ENCODE measurements at regions not wholly inside any gene's neighbourhood (a gene's known extent, or its start where the extent isn't known, plus 50 kb on each side); places are given as distances from the start of the nearest gene placed in this dataset.
"Not testable (repeated sequence)": the region's sequence is repeated elsewhere in the genome, so short reads cannot be mapped to it uniquely, and the experiment has no call there.

DNA sequence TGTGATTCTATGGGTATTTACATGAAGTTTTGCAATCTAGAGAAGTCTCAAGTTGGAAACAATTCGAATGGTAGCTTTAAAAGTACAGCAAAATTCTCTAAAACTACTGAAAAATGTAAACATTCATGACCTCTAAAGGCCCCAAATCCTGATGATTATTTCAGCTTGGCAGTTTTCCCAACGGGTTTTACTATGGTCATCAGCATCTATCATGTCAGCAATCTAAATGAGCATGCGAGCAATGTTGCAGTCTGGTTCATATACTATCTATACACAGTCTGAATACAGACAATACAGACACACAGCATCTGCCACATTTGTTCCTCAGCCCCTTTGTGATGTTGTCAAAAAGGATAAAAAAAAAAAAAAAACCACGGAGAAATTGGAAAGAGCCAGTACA is 790.3 kb upstream of the HTR2C start:
- H3K27me3 ChIP-seq = peaks cover 81% of the 10 kb centered on the region
- no peaks in the 10 kb centered on the region for H3K36me3 ChIP-seq
- no peak for TF ChIP-seq Cebpa-rat (IDR thresholded peaks at IDR 0.05)
- no peaks in the 10 kb centered on the region for H3K4me1 ChIP-seq
- H3K9ac ChIP-seq = no peak overlapping the region
- no peaks in the 10 kb centered on the region for H4K20me1 ChIP-seq
- no peaks in the 10 kb centered on the region for H3K9me3 ChIP-seq
- no peak overlapping the region for H3K27ac ChIP-seq
- H3K4me2 ChIP-seq = no peak overlapping the region
- no peak overlapping the region for H3K4me3 ChIP-seq

DNA sequence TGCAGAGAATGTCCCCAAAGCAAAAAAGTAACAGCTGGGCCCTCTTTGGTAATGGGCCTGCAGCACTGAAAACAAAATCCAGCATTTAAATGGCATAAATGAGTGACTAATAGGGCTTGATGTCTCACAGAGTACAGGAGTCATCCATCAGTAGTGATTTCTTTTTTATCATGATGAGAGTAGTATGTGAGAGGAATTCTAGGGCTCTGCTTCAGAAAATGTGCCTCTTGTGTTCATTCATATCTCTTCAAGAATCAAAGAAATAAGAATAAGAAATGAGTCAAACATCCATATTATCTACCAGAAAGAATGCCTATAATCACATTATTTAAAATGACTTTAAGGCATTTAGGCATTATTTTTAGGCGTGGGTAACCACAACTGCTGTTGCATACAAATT is 792.9 kb upstream of the HTR2C start:
- Histone ChIP-seq H3K36me3 (no peaks in the 10 kb centered on the region), H3K4me1 (no peaks in the 10 kb centered on the region)

DNA sequence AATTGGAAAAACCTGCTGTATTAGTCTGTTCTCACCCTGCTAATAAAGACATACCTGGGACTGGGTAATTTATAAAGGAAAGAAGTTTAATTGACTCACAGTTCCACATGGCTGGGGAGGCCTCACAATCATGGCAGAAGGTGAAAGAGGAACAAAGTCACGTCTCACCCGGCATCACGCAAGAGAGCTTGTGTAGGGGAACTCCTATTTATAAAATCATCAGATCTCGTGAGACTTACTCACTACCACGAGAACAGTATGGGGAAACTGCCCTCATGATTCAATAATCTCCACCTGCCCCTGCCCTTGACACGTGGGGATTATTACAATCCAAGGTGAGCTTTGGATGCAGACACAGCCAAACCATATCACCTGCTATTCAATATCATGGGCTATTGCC is 799.1 kb upstream of the HTR2C start:
- Histone ChIP-seq H3K27me3 (peaks cover 64% of the 10 kb centered on the region), H3K4me2 (peak overlapping the region; percentile 16; the same call in 1 of the 2 replicates)
- not testable (repeated sequence) for H4K20me1 ChIP-seq, H3K27ac ChIP-seq, H3K4me1 ChIP-seq, H3K4me3 ChIP-seq, H3K9me3 ChIP-seq, H3K36me3 ChIP-seq, H3K9ac ChIP-seq

More for the DNA sequence above, 792.9 kb upstream of the HTR2C start:
- Histone ChIP-seq H4K20me1 (no peaks in the 10 kb centered on the region), H3K27me3 (peaks cover 82% of the 10 kb centered on the region), H3K9me3 (no peaks in the 10 kb centered on the region), H3K27ac (no peak overlapping the region), H3K9ac (no peak overlapping the region), H3K4me3 (no peak overlapping the region), H3K4me2 (no peak overlapping the region)
- no peak for TF ChIP-seq Cebpa-rat (IDR thresholded peaks at IDR 0.05)

DNA sequence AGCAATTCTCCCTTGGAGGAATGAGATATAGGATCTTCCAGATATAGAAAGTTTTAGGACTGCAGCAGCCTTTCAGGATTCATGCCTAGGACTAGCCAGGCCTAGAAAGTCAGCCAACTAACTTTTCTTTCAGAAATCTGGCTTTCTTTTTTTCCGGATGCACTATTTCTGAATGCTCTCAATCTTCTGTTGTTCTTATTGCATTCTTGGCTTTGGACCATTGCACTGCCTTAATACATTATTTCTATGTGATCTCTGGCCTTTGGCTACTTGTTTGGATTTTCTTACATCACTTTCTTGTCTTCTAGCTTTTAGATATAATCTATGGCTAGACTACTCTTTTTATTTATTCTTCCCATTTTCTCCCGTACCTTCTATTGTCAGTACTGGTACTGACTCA is 813.1 kb upstream of the HTR2C start:
- H3K9me3 ChIP-seq = no peaks in the 10 kb centered on the region
- H4K20me1 ChIP-seq = no peaks in the 10 kb centered on the region

DNA sequence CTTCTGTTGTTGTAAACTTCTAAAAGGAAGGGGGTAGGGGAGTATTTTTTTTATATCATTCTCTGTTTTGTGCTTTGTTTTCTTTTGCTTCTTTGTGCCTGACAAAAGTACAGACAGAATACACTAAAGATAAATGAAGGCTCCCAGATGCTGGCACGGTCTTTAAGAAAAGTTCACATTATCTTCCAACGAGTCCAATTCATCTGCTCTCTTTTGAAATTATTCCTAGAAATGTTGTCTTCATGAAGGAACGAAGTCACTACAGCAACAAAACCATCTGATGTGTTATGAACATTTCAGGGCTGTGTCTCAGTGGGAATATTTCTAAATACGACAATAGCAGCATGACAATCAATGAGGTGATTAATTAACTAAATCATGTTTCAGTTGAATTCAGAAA is 813.8 kb upstream of the HTR2C start:
- Histone ChIP-seq H4K20me1 (no peaks in the 10 kb centered on the region), H3K9ac (no peak overlapping the region), H3K9me3 (no peaks in the 10 kb centered on the region), H3K36me3 (no peaks in the 10 kb centered on the region), H3K27me3 (peaks cover 74% of the 10 kb centered on the region), H3K4me2 (no peak overlapping the region), H3K27ac (no peak overlapping the region), H3K4me3 (no peak overlapping the region), H3K4me1 (no peaks in the 10 kb centered on the region)
- TF ChIP-seq Cebpa-rat (IDR thresholded peaks at IDR 0.05) = no peak

More for the DNA sequence above, 813.1 kb upstream of the HTR2C start:
- no peak overlapping the region for H3K9ac ChIP-seq
- H3K27me3 ChIP-seq = peaks cover 81% of the 10 kb centered on the region
- H3K4me2 ChIP-seq = no peak overlapping the region
- H3K36me3 ChIP-seq = no peaks in the 10 kb centered on the region
- no peak overlapping the region for H3K4me3 ChIP-seq
- TF ChIP-seq Cebpa-rat (IDR thresholded peaks at IDR 0.05) = no peak
- H3K4me1 ChIP-seq = no peaks in the 10 kb centered on the region
- H3K27ac ChIP-seq = no peak overlapping the region

DNA sequence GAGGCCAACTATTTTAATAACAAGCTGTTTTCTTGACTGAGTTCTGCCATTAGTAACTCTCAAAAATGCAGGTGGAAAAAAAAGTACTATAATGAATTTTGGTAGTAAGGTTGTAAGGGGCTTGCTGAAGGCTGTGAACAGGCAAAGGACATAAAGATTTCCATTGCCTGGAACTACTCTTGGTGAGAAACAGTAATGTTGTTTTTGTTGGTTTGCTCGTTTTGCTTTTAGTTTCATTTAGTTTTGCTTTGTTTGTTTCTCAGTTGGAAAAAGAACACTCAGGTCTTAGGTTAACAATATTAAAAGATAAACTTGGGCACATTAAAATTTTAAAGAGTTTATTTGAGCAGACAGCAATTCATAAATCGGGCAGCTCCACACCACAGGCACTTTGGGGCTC is 824.5 kb upstream of the HTR2C start:
- peaks cover 84% of the 10 kb centered on the region for H3K27me3 ChIP-seq
- TF ChIP-seq Cebpa-rat (IDR thresholded peaks at IDR 0.05) = no peak
- no peak overlapping the region for H3K4me3 ChIP-seq
- no peak overlapping the region for H3K27ac ChIP-seq
- H3K4me2 ChIP-seq = no peak overlapping the region
- no peak overlapping the region for H3K9ac ChIP-seq
- H4K20me1 ChIP-seq = no peaks in the 10 kb centered on the region
- peaks cover 16% of the 10 kb centered on the region; the same call in 1 of the 2 replicates for H3K9me3 ChIP-seq
- no peaks in the 10 kb centered on the region; the same call in 1 of the 2 replicates for H3K4me1 ChIP-seq
- no peaks in the 10 kb centered on the region for H3K36me3 ChIP-seq

DNA sequence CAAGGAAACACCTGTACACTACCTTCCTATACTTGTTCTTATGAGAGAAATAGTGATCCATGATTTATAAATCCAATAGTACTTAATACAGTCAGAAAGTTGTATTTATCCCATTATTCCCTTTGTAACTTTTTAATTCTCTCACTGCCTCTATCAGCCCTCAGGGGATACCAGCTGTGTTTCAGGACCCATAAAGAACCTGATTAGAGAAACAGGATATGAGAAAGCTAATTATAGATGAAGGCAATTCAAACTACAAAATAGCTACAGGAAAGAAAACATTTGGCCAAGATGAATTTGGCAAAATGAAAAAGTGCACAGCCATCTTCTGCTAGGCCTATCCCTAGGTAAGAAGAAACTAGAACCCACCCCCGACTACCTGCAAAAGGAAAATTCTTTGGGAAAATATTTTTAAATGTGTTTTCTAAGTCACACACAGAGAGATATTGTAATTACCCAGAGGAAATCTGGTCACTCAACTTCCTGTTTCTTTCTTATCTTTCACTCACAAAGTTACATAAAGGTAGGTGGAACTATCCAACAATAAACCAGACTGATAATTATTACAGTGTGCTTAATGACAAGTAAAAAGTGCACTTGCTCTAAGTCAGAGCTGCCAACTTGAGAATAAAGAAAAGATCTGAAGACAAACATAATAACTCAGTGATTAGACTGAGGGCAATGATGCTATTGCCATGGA is 836.5 kb upstream of the HTR2C start:
- H3K9me3 ChIP-seq = no peaks in the 10 kb centered on the region
- peaks cover 28% of the 10 kb centered on the region for H3K4me1 ChIP-seq
- H3K4me3 ChIP-seq = no peak overlapping the region
- no peak for TF ChIP-seq Cebpa-rat (IDR thresholded peaks at IDR 0.05)
- H3K36me3 ChIP-seq = no peaks in the 10 kb centered on the region
- H3K27me3 ChIP-seq = peaks cover 84% of the 10 kb centered on the region
- H3K27ac ChIP-seq = peak overlapping the region; percentile 44; the same call in 1 of the 2 replicates
- no peak overlapping the region for H3K9ac ChIP-seq
- no peaks in the 10 kb centered on the region for H4K20me1 ChIP-seq
- peak overlapping the region; percentile 53 for H3K4me2 ChIP-seq

DNA sequence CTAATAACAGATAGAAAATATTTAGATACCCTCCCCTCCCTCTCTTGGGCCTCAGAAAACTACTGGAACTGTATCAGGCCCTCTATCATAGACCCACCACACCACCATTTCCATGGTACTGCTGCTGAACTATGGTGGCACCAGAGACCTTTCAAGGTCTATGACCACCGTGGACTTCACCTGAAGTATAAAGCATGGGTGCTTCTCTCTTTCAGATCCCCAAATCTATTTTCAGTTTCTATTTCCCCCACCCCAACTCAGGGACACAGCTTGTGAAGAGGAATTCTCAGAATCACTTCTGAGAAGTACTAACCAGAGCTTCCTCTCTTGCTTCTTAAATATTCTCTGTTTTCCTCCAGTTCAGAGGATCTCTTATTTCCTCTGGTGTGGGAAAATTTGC is 840.8 kb upstream of the HTR2C start:
- Histone ChIP-seq H3K27ac (no peak overlapping the region), H4K20me1 (no peaks in the 10 kb centered on the region), H3K4me1 (peaks cover 24% of the 10 kb centered on the region), H3K36me3 (no peaks in the 10 kb centered on the region), H3K27me3 (peaks cover 86% of the 10 kb centered on the region), H3K9me3 (no peaks in the 10 kb centered on the region), H3K9ac (no peak overlapping the region), H3K4me3 (no peak overlapping the region), H3K4me2 (no peak overlapping the region)
- no peak for TF ChIP-seq Cebpa-rat (IDR thresholded peaks at IDR 0.05)

DNA sequence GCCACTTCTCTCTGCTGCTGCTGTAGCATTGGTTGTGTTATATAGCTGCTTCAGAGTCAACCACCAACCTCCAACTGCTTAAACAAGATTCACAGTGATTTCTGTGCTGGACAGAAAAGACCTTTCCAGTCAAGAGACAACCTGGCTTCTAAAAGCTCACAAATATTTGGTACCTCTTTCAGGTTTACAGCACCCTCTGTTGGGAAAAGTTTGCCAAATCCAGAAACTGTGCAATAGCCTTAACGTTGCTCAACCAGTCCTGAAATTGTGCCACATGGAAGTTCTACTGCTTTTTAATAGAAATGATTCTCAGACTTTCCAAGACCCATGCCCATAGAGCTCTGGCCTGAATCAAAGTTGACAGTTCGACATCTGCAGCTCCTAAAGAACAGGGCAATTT is 842.1 kb upstream of the HTR2C start:
- Histone ChIP-seq H3K36me3 (no peaks in the 10 kb centered on the region), H3K9ac (no peak overlapping the region), H3K9me3 (no peaks in the 10 kb centered on the region), H3K4me2 (no peak overlapping the region), H4K20me1 (no peaks in the 10 kb centered on the region), H3K4me1 (peaks cover 11% of the 10 kb centered on the region), H3K27ac (no peak overlapping the region), H3K4me3 (no peak overlapping the region), H3K27me3 (peaks cover 80% of the 10 kb centered on the region)
- TF ChIP-seq Cebpa-rat (IDR thresholded peaks at IDR 0.05) = no peak

DNA sequence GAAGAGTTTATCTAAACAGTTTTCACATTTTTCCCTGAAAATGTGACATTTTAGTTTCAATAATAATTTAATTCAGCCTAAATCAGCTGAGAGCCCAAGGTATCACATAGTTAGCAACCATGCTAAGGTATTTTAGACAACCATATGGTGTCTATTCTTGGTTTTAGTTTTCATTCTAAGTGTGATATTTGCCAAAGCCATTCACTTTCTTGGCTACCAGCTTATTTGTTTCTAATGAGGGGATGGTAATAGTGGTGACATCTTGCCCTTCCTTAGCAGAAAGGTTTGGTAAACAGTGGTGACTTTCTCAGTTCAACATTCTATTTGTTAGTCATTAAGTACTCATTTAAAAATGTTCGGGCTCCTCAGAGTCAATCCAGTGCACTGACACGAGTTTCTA is 854.9 kb upstream of the HTR2C start:
- H3K9ac ChIP-seq = no peak overlapping the region
- H3K9me3 ChIP-seq = peaks cover 24% of the 10 kb centered on the region
- no peaks in the 10 kb centered on the region for H4K20me1 ChIP-seq
- H3K27me3 ChIP-seq = peaks cover 36% of the 10 kb centered on the region
- H3K4me2 ChIP-seq = no peak overlapping the region
- H3K4me1 ChIP-seq = peaks cover 21% of the 10 kb centered on the region
- H3K4me3 ChIP-seq = no peak overlapping the region
- H3K36me3 ChIP-seq = no peaks in the 10 kb centered on the region
- H3K27ac ChIP-seq = no peak overlapping the region
- TF ChIP-seq Cebpa-rat (IDR thresholded peaks at IDR 0.05) = no peak

DNA sequence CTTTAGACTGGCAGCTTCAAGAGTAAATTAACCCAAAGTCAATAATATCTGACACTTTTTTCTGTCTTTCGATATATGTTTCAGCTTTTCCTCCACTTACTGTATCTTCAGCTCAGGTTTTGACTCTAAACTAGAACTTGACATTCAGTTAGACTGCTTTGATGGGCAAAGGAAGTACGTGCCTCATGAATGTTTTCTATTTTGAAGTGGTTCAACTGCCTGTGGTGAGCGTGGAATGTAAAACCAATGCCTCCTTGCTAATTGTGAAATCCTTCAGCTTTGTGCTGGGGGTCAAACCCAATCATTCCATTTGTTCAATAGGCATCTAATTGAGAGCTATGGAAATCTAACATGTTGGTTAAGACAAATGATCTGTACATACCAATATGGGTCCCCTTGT is 857.0 kb upstream of the HTR2C start:
- H3K36me3 ChIP-seq = no peaks in the 10 kb centered on the region
- H3K4me1 ChIP-seq = peaks cover 21% of the 10 kb centered on the region
- no peak overlapping the region for H3K9ac ChIP-seq
- peak overlapping the region; percentile 44 for H3K27ac ChIP-seq
- H3K4me2 ChIP-seq = peak overlapping the region; percentile 49
- H3K4me3 ChIP-seq = no peak overlapping the region
- no peaks in the 10 kb centered on the region for H4K20me1 ChIP-seq
- H3K9me3 ChIP-seq = peaks cover 18% of the 10 kb centered on the region
- H3K27me3 ChIP-seq = peaks cover 41% of the 10 kb centered on the region
- no peak for TF ChIP-seq Cebpa-rat (IDR thresholded peaks at IDR 0.05)
